HG03196 (cell line): ENCODE measurements at regions not wholly inside any gene's neighbourhood (a gene's known extent, or its start where the extent isn't known, plus 50 kb on each side); places are given as distances from the start of the nearest gene placed in this dataset.
"Not testable (repeated sequence)": the region's sequence is repeated elsewhere in the genome, so short reads cannot be mapped to it uniquely, and the experiment has no call there.

Experiments
- ATAC-seq: cut with Tn5 transposase; IDR thresholded peaks from one replicate; pipeline ENCODE4 v1.9.1; 2021; ENCODE audit not compliant: unreplicated experiment

DNA sequence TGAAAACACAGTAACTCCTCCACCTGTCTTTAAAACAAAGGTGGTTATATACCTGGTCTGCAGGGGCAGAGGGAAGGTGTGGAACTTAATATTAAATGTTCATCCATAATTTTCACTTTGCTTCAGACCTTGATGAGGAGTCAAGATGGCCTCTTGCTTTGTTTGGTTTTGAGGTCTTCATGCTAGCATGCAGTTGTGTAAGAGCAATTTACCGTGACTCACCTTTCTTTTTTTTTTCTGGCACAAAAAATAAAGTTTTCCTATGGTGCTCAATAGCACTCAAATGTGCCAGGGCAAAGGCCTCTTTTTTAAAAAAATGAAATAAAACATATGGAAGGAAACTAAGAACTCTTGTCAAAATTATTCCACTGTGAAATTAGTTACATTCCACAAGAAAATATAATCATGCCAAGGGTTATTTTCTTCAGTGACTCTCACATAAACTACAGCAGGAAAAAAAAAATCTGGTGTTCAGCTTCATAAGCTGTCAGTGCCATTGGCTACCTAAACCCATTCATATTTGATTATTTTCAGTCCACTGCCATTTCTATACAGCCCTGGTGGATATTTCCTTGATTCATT is 128.2 kb downstream of the SLC7A11 start:
- peak; percentile 19 for ATAC-seq

DNA sequence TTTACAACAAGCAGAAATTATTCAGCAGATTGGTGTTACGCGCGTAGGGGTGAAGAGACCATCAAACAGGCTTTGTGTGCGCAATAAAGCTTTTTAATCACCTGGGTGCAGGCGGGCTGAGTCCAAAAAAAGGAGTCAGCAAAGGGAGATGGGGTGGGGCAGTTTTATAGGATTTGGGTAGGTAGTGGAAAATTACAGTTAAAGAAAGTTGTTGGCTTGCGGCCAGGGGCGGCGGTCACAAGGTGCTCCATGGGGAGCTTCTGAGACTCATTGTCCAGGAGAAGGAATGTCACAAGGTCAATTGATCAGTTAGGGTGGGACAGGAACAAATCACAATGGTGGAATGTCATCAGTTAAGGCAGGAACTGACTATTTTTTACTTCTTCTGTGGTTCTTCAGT is 129.3 kb downstream of the SLC7A11 start:
- ATAC-seq: not testable (repeated sequence)

DNA sequence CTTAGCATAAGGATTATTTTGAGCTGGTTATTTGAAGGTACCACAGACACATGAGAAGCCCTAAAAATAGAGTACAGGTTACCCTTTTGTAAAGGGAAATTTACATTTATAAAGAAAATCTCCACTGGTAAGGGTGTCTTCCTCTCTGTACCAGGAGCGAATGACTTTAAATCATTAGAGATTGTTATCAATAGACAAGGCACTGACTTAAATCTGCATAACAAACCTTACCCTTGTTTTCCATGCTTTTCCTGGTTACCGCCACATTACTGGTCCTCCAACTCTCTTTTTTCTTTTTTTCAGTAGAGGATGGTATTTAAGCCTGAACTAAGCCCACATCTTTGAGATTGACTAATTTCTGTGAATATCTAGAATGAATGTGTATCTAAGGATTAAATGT is 129.8 kb downstream of the SLC7A11 start:
- no peak for ATAC-seq

DNA sequence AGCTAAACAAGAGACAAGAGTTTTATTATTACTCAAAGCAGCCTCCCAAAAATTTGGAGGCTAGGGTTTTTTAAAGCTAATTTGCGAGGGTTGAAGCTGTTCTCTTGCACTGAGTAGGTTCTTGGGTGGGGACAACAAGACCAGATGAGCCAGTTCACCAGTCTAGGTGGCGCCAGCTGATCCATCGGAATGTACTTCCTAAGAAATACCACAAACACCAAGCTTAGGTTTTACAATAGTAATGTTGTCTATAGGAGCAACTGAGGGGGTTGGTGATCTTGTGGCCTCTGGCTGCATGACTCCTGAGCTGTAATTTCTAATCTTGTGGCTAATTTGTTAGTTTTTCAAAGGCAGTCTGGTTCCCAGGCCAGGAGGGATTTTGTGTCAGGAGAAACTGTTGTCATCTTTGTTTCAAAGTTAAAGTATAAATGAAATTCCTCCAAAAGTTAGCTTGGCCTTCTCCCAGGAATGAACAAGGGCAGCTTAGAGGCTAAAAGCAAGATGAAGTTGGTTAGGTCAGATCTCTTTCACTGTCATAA is 130.6 kb downstream of the SLC7A11 start:
- no peak for ATAC-seq

DNA sequence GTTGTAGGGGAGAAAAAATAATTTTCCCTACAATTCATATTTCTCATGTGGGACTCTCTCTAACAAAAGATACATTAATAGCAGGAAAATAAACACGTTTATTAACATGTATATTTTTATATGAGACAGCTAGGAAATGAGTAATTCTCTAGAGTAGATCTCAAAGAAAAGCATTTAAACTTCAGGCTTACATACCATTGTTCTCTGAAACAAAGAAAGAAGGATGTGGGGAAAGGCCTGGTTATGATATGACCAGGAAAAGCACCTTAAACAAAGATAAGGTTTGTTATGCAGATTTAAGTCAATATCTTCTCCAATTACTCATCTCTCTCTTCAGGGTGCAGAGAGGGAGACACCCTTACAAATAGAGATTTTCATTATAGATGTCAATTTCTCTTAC is 131.3 kb downstream of the SLC7A11 start:
- ATAC-seq: no peak

DNA sequence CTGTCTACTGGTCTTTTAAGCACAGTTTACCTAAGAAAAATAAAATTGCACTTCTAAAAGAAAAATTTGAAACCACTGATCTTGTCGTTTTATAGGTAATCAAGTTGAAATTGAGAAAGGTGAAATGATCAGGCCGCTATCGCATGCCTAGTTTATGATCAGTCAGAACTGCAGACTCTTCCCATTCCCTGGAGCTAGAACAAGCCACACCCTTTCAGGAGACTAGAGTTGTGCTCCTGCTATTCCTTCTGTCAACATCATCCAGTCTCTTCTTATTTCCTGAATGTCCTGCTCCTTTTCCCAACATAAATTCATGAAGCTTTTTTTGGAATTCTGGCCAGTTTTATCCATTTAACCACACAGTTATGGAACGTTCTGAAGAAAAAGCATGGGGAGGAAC is 135.1 kb downstream of the SLC7A11 start:
- no peak for ATAC-seq

DNA sequence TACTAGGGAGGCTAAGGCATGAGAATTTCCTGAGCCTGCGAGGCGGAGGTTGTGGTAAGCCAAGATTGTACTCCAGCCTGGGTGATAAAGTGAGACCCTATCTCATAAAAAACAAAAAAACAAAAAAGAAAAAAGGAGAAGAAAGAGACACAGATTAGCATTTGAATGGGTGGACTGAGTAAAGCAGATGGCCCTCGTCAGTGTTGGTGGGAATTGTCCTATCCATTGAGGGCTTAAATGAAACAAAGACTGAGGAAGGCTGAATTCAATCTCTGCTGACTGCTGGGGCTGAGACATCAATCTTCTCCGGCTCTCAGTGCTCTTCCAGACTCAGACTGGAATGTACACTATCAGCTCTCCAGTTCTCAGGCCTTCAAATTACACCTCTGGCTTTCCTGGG is 136.8 kb downstream of the SLC7A11 start:
- ATAC-seq: no peak

DNA sequence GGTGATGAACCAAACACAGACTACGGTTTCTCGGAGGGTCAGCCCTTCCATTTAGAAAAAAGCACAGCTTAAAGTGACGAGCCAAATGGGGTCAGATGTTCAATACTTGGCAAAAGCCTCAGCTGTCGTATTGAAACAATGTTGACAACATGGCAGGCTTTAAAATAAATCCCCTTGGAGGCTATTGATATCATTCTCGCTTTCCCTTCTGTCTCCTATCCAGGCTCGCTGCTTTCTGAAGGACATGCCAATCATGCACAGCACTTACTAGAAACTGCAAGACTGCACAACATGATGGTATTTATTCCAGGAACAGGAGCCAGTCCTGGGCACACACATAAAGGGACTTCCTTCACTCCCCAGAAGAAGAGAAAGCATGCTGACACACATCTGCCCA is 137.9 kb downstream of the SLC7A11 start:
- ATAC-seq: no peak

DNA sequence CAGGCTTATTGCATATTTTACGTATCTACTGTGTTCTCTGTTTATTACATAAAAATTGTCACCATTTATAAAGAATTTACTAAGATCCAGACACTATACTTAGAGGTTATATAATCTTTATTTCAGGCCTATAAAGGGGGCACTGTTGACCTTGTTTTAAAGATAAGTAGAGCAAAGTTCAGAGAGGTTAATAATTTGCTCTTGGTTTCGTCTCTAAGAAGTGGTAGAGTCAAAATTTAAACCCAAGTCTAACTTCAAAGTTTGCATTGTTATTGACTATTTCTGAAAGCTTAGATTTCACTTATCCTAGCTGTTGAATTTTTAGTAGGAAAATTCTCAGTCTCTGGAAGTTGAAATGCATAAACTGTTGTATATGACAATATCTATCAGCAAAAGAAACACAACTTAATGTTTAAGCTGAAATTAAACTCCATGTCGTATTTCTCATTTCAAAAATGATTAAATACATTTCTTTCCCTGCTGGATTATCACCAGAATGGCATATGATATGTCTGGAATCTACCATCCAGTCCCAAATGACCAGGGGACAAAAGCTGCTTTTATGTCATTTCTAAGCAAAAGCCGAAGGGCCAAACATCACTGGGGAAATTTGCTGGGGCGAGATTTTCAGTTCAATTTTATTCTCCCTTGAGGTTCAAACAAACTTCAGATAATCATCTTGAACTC is 138.4 kb downstream of the SLC7A11 start:
- no peak for ATAC-seq

DNA sequence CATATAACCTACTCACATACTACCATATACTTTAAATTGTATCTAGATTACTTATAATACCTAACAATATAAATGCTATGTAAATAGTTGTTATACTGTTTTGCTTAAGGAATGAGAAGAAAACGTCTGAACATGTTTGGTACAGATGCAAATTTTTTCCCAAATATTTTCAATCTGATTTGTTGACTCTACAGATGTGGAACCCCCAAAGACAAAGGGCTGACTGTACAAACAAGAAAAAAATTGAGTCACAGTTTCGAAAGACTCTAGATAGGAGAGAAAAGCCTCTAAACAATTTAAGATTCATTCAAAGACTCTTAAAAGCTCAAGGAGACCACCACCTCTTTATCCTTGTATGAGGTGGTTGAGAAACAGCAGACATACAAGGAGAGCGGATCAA is 142.8 kb downstream of the SLC7A11 start:
- no peak for ATAC-seq

DNA sequence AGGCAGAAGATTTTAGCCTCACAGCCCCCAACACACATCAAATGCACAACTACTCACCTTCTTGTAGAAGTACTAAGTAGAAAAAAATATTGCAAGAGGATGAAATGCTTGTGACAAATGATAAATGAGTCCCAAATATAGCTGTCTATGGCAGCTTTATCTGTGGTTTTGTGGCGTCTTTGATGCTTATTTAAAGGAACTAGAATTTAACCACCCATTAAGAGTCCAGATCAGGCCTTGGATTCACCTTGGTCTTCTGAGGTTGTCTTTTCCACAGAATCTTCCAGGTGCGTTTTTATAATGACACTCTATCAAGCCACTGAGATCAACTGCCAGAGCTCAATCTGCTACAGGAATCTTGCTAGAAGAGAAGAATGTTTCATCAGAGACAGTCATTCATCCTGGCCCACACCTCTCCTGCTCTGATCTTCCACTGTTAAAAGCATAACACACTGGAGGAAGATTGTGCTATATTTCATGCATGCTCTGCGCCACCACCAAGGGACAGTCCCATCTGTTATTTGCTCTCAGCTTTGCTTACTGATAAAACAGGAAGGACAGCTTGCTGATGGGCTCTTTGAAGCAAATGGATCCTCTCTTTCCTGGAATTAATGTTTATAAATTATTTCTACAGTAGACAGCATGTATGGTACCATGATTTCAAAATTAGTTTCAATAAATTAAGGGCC is 144.1 kb downstream of the SLC7A11 start:
- ATAC-seq: no peak

DNA sequence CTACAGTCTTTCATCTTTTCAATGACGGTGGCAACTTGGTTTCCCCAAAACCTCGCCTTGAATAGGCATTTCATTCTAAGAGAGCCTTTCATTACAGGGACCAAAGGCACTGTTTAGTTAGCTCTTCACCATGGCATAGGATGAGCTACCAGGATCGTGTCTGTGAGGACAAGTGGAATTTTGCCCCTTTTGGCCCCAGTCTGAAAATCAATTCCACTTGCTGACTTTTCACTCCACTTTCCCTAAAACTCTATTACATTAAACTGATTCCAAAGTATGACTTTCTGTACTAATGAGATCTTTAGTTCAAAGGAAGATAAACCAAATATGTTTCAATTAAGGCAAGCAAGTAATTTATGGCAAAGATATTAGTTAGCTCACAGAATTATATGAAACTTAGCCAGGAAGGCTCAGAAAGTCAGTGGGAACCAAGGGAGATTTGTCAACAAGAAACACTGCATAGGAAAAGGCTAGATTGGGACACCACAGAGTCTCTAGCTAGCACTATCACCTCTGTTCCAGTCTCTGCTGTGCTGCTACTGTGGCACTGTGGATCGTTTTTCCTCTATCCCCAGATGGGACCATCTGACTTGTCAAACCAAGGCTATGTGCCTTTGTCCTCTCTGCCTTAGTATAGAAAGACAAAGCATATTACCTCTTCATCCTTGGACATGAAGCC is 145.6 kb downstream of the SLC7A11 start:
- ATAC-seq: no peak

DNA sequence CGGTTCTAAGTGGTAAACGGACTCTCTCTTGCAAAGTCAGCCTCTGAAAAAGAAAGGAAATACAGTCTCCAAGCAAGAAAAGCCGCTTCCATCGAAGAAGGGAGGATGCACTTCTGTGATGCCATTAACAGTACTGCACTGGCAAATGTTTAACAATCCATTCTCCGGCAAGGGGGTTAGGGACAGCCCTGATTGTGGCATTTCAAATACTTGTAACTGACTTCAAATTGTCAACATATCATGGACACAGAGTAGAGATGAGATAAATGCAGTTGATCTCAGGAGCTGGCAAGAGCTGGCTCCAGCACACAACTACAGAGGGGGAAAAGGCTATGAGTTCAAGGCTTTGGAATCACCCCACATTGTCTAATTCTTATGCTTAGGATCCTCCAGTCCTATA is 146.8 kb downstream of the SLC7A11 start:
- no peak for ATAC-seq

DNA sequence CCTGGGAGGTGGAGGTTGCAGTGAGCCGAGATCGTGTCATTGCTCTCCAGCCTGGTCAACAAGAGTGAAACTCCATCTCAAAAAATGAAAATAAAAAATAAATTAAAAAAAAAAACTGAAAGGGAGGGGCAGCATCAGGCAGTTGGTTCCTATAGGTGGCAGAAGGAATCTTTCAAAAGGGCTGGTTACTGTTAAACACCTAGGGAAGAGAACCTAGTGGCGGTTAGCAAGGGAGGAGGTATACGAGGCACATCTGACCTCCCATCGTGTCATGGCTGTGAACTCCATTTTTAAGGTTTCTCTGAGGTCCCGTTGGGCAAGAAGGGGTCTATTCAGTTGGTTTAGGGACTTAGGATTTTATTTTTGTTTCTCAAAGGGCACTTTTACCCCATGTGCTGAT is 150.1 kb downstream of the SLC7A11 start:
- no peak for ATAC-seq

DNA sequence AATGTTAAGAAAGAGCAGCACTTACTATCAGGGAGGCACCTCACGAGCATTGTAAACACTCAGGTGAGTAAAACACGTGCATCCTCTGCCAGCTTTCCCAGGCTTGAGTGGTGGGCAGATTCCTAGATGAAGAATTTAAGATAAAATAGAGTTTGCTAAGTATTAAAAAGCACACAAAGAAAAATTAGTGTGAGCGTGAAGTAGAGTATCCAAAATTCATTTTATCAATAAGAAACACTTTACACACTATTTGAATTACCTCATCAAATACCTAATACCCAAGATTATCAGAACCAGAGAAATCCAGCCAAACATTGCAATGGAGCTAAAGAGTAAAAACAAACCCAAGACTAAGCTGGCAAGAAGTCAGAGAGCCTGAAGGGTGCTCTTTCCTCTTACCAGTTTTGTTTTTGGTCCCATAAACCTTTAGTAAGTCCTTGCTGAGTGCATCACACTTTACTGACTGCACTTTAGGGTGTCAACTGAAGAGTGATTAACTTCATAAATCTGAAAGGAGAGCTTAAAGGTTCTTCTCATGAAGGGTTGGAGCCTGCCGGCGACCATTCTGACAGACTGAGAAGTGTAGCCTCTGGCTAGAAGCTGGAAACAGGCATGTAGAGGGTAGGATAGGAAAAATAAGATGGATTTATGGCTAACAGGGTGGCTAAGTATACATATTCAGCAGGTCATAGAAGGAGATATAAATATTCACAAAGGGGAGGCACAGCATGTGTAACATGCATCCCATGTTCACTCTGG is 151.1 kb downstream of the SLC7A11 start:
- ATAC-seq: no peak

DNA sequence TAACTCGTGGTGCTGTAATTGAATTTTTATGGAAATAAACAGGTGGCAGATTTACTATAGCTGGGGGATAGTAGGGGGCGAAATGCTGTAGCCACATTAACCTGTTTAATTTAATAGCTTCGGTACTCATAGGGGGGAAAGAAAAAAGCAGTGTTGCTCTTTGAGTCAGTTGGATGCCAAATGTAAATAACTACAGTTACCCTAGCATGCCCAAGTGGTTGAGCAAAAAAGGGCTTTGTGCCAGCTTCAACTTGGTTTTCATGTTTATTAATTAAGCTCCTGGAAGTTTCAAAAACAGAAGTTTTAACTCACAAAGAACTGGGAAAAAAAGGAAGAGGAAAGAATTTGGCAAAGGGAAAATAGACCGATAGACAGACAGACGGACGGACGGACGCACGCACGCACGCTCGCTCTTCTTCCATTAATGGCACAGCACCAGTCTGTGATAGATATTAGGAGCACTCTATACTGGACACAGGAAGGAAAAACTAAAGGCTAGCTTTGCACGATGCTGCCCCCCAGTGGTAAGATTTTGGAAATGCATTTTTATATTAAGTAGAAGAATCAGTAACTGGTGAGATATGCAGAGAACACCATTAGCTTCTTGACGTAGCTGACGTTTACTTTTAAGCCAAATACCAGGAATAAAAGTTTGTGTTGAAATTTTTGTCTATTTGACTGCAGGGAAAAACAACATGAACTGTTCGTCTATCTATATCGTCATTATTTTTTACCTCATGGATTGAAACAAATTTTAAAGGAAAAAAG is 151.8 kb downstream of the SLC7A11 start:
- no peak for ATAC-seq

DNA sequence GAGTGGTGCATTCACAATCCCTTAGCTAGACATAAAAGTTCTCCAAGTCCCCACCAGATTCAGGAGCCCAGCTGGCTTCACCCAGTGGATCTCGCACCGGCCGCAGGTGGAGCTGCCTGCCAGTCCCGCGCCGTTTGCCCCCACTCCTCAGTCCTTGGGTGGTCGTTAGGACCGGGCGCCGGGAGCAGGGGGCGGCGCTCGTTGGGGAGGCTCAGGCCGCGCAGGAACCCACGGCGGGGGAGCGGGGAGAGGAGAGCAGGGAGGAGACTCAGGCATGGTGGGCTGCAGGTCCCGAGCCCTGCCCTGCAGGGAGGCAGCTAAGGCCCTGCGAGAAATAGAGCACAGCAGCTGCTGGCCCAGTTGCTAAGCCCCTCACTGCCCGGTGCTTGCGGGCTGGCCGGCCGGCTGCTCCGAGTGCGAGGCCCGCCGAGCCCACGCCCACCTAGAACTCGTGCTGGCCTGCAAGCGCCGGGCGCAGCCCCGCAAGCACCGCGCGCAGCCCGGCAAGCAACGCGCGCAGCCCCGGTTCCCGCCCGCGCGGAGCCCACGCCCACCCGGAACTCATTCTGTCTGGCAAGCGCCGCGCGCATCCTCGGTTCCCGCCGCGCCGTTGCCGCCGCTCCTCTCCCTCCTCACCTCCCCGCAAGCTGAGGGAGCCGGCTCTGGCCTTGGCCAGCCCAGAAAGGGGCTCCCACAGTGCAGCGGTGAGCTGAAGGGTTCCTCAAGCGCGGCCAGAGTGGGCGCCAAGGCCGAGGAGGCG is 153.5 kb downstream of the SLC7A11 start:
- ATAC-seq: no peak

DNA sequence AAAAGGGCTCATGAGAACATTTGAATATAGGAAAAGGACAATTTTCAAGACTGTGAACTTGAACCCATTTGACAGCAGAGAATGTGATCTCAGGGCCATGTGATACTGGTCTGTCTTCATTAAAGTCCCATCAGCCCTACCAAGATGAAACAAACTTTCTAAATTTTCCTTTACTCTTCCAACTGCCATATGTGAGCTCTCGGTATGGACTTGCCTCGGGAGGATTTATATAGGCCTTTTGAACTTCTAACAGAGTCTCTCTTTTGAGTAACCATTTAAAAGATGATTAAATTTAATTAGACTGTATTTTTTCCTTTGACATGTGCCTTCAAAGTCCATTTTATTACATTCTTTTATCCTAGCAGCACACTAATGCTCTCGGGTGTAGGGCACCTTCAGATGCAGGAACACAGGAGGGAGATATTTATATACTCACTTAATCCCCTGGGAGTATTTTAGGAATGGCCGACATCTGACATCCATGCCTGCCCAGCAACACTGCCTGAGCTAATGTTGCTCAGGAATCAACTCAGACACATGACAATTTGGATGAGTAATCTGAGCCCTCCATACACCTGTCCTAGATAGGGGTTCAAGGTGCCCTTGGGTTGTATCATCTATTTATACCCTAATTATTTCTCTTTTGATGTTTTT is 155.0 kb downstream of the SLC7A11 start:
- no peak for ATAC-seq

DNA sequence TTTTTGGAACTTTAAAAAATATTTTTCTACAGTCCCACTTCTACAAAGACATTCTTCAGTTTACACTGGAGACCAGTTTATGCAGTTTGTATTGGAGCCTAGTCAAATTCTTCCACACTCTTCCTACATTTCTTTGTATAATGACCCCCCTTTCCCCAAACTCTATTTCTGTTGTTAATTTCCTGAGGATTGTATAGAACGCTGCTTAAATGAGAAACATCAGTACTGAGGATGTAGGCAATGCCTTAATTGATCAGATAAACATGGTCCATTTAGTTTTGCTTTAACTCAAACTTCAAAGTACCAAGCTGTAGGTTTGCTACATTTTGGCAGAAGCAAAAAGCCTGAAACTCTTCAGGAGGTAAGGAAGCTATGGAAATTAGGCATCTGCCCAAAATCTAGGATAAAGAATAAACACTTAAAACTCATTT is 155.5 kb downstream of the SLC7A11 start:
- ATAC-seq: no peak
